ENCODE measurements at regions not wholly inside any gene's neighbourhood (a gene's known extent, or its start where the extent isn't known, plus 50 kb on each side); places are given as distances from the start of the nearest gene placed in this dataset.

DNA sequence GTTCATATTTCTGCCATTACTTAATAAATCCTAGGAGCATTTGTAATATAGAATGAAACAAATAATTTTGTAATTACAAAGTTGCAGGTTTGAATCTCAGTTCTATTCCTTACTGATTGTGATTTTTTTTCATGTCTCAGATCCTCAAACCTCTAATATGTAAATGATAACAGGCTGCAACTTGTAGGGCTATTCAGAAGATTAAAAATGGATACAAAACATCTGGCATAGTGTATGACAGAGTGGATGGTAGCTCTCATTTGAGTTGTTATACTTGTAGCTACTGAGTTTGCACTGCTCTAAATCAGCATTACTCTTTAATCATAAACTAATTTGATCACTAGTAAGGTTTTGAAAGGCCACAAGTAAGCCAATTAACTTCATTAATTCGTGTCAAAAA lies 406.3 kb upstream of the MGAT4C start:
- no peak for TF ChIP-seq CTCF (IDR thresholded peaks at IDR 0.05)
- TF ChIP-seq EZH2phosphoT487 (IDR thresholded peaks at IDR 0.05): no peak
- no peak for TF ChIP-seq EZH2 (IDR thresholded peaks at IDR 0.05)
